ENCODE measurements at regions not wholly inside any gene's neighbourhood (a gene's known extent, or its start where the extent isn't known, plus 50 kb on each side); places are given as distances from the start of the nearest gene placed in this dataset.
"Not testable (repeated sequence)": the region's sequence is repeated elsewhere in the genome, so short reads cannot be mapped to it uniquely, and the experiment has no call there.

- no peak for DNase-seq (ENCODE audit: low read depth)
Measured at GRCh38 chr9:31336841-31337240, 1047.6 kb upstream of the ACO1 start.

GRCh38 chr9:31347082-31347617, 1037.3 kb upstream of the ACO1 start:
- peak; percentile 18 for DNase-seq (ENCODE audit: low read depth)

DNA sequence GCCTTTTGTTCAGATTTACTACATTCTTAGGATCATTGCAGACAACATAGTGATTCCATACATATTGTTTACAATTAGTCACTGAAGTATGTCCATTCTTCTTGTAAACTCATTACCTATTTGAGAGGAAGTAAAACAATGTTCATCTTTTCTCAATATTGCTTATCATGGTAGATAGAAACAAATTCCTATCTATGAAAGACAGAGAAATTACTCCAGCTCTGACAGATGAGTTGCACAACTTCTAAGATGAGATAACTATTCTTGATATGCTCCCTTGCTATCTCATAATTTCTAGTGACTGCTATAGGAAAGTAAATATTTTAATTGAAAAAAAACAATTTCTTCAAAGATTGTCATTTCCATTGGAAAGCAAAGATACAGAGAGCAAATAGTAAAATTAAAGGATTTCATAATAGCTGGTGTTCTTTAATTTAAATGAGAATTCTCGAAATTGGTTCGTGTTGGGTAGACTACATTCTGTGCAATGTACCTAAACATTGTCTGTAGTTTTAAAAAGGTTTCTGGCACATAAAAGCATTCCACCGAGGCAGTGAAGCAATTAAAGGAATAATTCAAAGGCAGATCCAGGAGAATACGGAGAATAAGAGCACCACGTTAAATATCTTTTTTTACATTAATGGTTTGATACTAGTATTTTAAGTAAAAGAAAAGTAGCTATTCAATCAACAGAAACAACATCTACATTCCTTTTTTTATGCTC, 1029.1 kb upstream of the ACO1 start:
- no peak for DNase-seq (ENCODE audit: low read depth)

DNA sequence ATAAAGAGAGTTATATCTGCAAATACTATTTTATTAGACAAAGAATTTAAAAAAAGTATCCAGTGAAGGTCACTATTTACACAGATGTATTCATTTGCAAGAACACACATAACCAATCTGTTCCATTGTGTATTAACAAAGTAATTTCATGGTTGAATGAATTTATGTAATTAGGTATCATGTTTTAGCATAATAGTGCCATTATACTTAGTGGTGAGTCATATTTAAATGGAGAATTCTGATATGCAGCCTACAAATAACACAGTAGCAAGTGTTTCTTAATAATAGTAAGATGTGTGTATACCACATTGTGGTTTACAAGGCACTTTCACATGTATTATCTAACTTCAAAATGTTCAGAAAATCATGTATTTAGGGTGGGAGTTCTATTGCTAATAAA, 1028.5 kb upstream of the ACO1 start:
- no peak for DNase-seq (ENCODE audit: low read depth)

DNA sequence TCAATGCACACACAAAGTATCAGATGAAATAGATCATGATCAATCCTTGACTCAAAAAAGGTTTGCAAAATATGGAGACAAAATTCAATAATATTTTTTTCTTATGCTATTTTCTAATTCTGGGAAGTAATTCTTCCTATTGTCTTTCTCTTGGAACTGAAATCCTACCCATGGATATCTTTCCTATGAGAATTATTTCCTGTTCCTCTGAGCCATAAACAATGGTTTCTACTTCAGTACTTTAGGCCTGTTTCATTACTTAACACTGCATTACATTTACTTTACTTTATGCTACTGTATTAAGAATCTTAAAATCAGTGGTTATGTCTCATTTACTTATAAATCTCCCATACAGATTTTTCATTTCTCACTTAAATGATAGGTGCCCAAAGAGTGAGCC, 1025.4 kb upstream of the ACO1 start:
- no peak for DNase-seq (ENCODE audit: low read depth)

DNA sequence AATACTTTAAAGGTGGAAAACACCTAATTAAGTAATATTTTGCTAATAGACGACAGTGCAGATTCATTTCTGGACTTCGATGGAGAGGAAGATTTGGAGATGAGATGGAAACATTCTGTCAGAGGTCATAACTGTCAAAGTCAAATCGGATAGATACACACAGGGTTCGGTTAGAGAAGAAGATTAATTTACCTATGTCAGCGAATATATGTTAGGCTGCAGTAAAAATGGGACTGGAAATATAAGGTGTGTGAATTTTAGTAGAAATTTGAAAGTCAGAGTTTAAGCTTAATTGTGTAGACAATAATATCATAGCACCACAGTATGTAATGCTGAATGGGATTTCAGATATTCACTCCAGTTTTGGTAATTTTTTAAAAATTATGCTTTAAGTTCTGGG, 1020.3 kb upstream of the ACO1 start:
- no peak for DNase-seq (ENCODE audit: low read depth)

DNA sequence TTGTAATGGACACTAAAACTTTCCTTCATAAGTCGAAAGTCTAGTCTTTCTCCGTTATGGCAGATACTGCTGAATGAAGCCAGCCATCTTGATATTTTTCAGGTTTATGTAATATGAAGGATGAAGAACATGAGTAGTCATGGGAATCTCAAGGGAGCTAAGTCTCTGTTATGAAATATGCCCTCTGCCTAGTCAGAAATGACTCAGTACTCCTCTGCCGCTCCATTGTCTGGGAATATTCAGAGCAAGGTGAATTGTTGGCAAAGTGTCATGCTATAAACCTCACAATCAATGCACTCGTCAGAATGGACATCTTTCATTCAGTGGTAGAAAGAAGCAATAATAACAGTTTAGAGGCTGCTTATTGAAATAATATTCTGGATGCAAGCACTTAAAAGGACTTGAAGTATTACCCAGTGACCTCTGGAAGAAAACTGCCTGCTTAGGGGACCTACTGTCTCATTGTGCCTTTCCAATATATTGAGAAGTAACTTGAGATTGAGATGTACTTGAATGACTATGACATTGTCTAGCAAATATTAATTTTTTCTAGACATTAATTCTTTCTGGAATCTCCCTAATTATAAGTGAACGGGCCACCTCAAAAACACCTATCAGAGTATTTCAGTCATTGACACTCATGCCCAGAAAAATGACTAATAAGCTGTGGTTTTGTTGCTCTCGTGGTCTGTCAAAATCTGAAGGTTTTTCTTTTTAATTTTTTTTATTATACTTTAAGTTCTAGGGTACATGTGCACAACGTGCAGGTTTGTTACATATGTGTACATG, 1011.5 kb upstream of the ACO1 start:
- DNase-seq (ENCODE audit: low read depth): peak; percentile 6

DNA sequence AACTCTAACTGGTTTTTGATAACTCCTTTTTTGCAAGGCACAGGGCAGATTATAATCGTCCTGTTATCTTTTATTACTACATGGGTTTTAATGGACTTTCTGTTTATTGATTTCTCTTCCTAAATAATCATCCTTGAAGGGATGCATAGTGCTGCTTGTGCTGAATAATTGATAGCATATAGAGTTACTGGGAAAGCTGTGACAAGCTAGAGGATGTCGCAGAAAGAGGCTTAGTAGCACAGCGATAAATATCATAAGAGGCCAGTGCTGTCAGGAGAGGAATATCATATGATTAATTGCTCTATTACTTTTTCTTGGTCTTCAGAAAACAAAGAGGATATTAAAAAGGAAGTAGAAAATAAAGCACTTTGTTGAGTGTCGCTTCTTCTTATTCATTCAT, 1007.1 kb upstream of the ACO1 start:
- DNase-seq (ENCODE audit: low read depth): no peak

DNA sequence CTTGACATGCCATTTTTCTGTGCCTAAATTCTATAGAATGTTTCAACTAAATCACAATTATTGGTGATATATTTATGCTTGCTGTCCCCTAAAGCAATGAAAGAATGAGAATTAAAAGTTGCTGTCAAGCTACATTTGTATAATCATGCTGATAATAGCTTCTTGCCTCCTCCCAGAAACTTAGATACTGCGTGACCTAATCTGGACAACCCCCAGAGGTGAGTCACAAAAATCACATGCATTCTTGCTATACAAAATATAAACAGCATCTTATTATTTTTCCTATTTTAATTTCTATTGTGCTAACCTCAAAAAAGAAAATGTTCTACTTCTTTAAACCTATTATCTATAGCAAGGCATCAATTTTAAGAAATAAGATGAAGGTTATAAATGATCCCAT, 995.8 kb upstream of the ACO1 start:
- DNase-seq (ENCODE audit: low read depth): no peak

DNA sequence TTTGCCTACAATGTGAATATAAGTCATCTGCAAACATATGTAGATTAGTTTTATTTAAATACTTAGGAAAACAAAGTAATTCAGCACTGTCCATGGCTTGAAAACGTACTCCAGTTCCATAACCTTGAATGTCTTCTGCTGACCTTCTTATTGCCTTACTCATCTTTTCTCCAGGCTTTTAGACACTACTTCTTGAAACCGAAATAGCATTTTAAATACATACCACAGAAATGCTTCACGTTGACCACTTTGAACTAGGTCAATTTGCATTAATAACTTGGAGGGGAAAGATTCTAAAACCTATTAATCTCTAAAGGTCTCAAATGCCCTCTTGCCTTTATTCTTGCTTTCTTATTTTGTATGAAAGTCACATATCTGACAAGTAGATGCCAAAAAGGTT, 995.4 kb upstream of the ACO1 start:
- no peak for DNase-seq (ENCODE audit: low read depth)

- DNase-seq (ENCODE audit: low read depth): no peak
Measured at GRCh38 chr9:31390403-31391025, 993.9 kb upstream of the ACO1 start.

DNA sequence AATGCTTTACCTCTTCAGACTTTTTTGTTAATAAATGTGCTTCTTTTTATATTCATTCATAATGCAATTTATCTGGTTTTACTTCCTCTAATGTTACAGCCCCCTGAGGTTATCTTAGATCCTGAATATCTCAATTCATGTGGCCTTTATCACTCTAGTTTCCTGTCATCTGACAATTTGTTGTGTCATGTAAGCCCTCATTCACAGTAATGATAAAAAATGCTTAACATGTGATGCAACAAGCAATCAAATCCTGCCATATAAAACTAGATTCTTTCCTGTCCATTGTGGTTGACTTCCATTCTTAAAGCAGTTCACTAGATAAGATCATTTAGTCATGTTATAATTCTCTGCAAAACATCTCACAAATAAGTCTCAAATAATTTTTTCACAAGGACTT, 991.2 kb upstream of the ACO1 start:
- DNase-seq (ENCODE audit: low read depth): no peak

GRCh38 chr9:31394015-31394473, 990.4 kb upstream of the ACO1 start:
- DNase-seq (ENCODE audit: low read depth): no peak

GRCh38 chr9:31412081-31412480, 972.4 kb upstream of the ACO1 start:
- no peak for DNase-seq (ENCODE audit: low read depth)

DNA sequence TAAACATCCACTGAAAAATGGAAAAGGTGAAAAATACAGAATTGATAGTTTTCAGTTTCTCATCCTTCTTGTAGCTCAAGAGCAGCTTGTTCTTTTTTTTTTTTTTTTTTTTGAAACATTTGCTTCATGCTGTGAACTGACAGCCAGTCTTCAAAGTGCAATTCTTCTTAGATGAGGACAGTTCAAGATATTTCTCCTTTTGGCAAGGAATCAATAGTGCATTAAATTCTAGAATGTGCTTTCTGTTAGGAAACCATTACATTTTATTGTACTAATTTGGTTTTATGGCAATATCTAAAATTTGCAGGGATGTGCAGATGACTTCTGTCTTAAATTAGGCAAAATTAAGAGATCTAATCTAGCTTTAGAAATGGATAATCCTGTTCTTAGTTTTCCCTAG, 969.3 kb upstream of the ACO1 start:
- DNase-seq (ENCODE audit: low read depth): no peak

- DNase-seq (ENCODE audit: low read depth): no peak
Measured at GRCh38 chr9:31418419-31418818, 966.0 kb upstream of the ACO1 start.

DNA sequence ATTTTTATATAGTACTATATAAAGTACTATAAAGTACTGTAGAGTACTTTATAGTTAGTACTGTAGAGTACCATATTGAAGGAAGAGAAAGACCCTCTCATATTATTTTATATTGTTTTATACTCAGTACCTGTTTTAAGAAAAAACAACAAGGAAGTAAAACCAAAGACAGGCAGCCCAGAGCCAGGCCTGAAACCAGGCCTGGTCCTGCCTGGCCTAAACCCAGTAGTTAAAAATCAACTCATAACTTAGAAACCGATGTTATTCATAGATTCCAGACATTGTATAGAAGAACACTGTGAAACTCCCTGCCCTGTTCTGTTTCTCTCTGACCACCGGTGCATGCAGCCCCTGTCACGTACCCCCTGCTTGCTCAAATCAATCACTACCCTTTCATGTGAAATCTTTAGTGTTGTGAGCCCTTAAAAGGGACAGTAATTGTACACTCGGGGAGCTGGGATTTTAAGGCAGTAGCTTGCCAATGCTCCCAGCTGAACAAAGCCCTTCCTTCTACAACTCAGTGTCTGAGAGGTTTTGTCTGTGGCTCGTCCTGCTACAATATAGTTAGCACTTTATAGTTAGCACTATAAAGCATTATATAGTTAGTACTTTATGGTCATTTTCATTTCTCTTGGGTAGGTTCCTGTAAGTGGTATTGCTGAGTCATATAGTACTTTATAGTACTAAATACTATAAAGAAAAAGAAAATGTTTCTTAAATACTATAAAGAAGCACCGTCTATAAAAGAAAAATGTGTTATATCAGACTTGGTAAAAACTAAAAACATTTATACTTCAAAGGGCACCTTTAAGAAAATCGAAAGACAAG, 940.6 kb upstream of the ACO1 start:
- DNase-seq (ENCODE audit: low read depth): not testable (repeated sequence)

DNA sequence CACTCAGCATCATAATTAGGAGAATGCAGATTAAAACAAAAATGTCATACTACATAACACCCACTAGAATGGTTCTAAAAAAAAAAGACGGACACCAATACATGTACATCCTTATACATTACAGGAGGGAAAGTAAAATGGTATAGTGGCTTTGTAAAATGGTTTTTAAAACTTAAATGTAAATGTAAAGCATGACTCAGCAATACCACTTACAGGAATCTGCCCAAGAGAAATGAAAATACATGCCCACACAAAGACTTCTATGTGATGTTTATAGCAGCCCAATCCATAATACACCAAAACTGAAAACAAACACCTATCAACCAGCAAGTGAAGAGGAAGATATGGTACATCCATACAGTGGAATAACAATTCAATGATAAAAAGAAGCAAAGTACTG, 939.1 kb upstream of the ACO1 start:
- no peak for DNase-seq (ENCODE audit: low read depth)

GRCh38 chr9:31445960-31446359, 938.5 kb upstream of the ACO1 start:
- DNase-seq (ENCODE audit: low read depth): no peak

GRCh38 chr9:31467075-31467474, 917.4 kb upstream of the ACO1 start:
- DNase-seq (ENCODE audit: low read depth): no peak

DNA sequence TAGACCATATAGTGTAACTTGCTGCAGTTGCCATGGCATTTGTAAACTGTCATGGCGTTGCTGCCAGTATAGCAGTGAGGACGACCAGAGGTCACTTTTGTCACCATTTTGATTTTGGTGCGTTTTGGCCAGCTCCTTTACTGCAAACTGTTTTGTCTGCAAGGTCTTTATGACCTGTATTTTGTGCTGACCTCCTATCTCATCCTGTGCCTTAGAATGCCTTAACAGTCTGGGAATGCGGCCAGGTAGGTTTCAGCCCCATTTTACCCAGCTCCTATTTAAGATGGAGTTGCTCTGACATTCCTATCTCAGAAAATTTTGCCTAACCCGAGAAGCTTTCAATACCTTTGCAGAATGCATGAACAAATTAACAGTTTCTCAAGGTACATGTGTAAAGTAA, 914.4 kb upstream of the ACO1 start:
- no peak for DNase-seq (ENCODE audit: low read depth)

DNA sequence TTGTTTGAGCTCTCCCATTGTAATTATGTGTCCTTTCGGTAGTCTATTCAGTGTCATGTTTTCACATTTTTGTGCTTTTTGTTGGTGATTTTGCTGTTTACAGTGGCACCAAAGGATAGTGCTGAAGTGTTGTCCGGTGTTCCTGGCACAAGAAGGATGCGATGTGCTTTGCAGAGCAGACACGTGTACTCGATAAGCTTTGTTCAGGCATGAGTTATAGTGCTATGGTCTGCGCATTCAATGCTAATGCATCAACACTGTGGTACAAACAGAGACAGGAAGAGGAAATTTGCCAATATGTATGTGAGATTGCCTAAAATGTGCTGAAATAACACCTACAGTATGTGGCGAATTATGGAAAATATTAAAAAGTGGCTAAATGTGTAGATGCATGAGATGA, 913.4 kb upstream of the ACO1 start:
- DNase-seq (ENCODE audit: low read depth): no peak

All from stromal cell of bone marrow (primary cell).